GM18508 (cell line): ENCODE measurements at regions not wholly inside any gene's neighbourhood (a gene's known extent, or its start where the extent isn't known, plus 50 kb on each side); places are given as distances from the start of the nearest gene placed in this dataset.
"Not testable (repeated sequence)": the region's sequence is repeated elsewhere in the genome, so short reads cannot be mapped to it uniquely, and the experiment has no call there.

Experiments
- ATAC-seq: cut with Tn5 transposase; IDR thresholded peaks from one replicate; pipeline ENCODE4 v1.9.1; 2021; ENCODE audit warnings: moderate number of reproducible peaks; ENCODE audit not compliant: insufficient read depth, unreplicated experiment

- no peak for ATAC-seq
Observed at GRCh38 chr5:19200251-19200650, 787.7 kb downstream of the CDH18 start.

- no peak for ATAC-seq
Observed at GRCh38 chr5:19208397-19208796, 779.6 kb downstream of the CDH18 start.

- no peak for ATAC-seq
Observed at GRCh38 chr5:19210886-19211285, 777.1 kb downstream of the CDH18 start.

GRCh38 chr5:19229179-19229835 is 758.7 kb downstream of the CDH18 start:
- ATAC-seq: no peak

GRCh38 chr5:19233573-19233972 is 754.4 kb downstream of the CDH18 start:
- ATAC-seq: no peak

GRCh38 chr5:19235101-19235584 is 752.9 kb downstream of the CDH18 start:
- no peak for ATAC-seq

GRCh38 chr5:19240170-19240569 is 747.8 kb downstream of the CDH18 start:
- no peak for ATAC-seq

GRCh38 chr5:19241690-19242089 is 746.3 kb downstream of the CDH18 start:
- no peak for ATAC-seq

GRCh38 chr5:19246191-19246590 is 741.8 kb downstream of the CDH18 start:
- not testable (repeated sequence) for ATAC-seq

- no peak for ATAC-seq
Observed at GRCh38 chr5:19247302-19247701, 740.7 kb downstream of the CDH18 start.

- no peak for ATAC-seq
Observed at GRCh38 chr5:19256036-19256435, 732.0 kb downstream of the CDH18 start.

GRCh38 chr5:19258686-19259085 is 729.3 kb downstream of the CDH18 start:
- no peak for ATAC-seq

GRCh38 chr5:19261879-19262278 is 726.1 kb downstream of the CDH18 start:
- no peak for ATAC-seq

- no peak for ATAC-seq
Observed at GRCh38 chr5:19264821-19265220, 723.2 kb downstream of the CDH18 start.

- ATAC-seq: no peak
Observed at GRCh38 chr5:19266791-19267190, 721.2 kb downstream of the CDH18 start.

GRCh38 chr5:19270153-19270552 is 717.8 kb downstream of the CDH18 start:
- no peak for ATAC-seq

GRCh38 chr5:19274578-19274977 is 713.4 kb downstream of the CDH18 start:
- no peak for ATAC-seq

GRCh38 chr5:19285286-19285685 is 702.7 kb downstream of the CDH18 start:
- no peak for ATAC-seq

GRCh38 chr5:19287548-19288277 is 700.3 kb downstream of the CDH18 start:
- not testable (repeated sequence) for ATAC-seq

- ATAC-seq: not testable (repeated sequence)
Observed at GRCh38 chr5:19288311-19288710, 699.7 kb downstream of the CDH18 start.

- ATAC-seq: no peak
Observed at GRCh38 chr5:19297934-19298333, 690.1 kb downstream of the CDH18 start.

- ATAC-seq: no peak
Observed at GRCh38 chr5:19301271-19301670, 686.7 kb downstream of the CDH18 start.
